ENCODE measurements at regions not wholly inside any gene's neighbourhood (a gene's known extent, or its start where the extent isn't known, plus 50 kb on each side); places are given as distances from the start of the nearest gene placed in this dataset.

DNA sequence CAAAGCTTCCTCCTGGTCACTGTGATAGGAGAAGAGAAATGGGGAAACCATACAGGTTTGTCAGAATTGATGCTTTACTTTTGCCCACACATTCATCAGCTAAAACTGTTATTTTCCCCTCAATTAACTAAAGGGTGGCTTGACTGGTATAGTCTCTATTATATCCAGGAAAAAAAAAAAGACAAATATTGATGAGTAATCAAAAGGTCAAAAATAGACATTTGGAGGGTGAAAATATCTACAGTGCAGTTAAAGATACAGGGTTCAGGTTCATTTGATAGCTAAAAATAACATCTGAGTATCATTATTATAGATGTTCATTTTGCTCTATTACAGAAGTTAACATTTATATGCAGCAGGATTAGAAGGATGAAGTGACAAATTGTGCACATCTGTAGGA, 577.6 kb upstream of the FAM98A start (continued):
- TF ChIP-seq, protein P1, sequence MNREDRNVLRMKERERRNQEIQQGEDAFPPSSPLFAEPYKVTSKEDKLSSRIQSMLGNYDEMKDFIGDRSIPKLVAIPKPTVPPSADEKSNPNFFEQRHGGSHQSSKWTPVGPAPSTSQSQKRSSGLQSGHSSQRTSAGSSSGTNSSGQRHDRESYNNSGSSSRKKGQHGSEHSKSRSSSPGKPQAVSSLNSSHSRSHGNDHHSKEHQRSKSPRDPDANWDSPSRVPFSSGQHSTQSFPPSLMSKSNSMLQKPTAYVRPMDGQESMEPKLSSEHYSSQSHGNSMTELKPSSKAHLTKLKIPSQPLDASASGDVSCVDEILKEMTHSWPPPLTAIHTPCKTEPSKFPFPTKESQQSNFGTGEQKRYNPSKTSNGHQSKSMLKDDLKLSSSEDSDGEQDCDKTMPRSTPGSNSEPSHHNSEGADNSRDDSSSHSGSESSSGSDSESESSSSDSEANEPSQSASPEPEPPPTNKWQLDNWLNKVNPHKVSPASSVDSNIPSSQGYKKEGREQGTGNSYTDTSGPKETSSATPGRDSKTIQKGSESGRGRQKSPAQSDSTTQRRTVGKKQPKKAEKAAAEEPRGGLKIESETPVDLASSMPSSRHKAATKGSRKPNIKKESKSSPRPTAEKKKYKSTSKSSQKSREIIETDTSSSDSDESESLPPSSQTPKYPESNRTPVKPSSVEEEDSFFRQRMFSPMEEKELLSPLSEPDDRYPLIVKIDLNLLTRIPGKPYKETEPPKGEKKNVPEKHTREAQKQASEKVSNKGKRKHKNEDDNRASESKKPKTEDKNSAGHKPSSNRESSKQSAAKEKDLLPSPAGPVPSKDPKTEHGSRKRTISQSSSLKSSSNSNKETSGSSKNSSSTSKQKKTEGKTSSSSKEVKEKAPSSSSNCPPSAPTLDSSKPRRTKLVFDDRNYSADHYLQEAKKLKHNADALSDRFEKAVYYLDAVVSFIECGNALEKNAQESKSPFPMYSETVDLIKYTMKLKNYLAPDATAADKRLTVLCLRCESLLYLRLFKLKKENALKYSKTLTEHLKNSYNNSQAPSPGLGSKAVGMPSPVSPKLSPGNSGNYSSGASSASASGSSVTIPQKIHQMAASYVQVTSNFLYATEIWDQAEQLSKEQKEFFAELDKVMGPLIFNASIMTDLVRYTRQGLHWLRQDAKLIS (CRISPR knock-in tag; IDR thresholded peaks at IDR 0.05; ENCODE audit: borderline replicate concordance): no peak
- no peak for TF ChIP-seq SOX15 (CRISPR knock-in tag; IDR thresholded peaks at IDR 0.05)
- no peak for TF ChIP-seq NFATC4 (CRISPR knock-in tag; IDR thresholded peaks at IDR 0.05)
- no peak for TF ChIP-seq ZNF219 (CRISPR knock-in tag; IDR thresholded peaks at IDR 0.05; ENCODE audit: borderline replicate concordance)
- TF ChIP-seq TP53 (CRISPR knock-in tag; IDR thresholded peaks at IDR 0.05): no peak
- TF ChIP-seq, protein P2, sequence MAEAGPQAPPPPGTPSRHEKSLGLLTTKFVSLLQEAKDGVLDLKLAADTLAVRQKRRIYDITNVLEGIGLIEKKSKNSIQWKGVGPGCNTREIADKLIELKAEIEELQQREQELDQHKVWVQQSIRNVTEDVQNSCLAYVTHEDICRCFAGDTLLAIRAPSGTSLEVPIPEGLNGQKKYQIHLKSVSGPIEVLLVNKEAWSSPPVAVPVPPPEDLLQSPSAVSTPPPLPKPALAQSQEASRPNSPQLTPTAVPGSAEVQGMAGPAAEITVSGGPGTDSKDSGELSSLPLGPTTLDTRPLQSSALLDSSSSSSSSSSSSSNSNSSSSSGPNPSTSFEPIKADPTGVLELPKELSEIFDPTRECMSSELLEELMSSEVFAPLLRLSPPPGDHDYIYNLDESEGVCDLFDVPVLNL (CRISPR knock-in tag; IDR thresholded peaks at IDR 0.05; ENCODE audit: borderline replicate concordance, low read depth): no peak
- TF ChIP-seq MYBL2 (CRISPR knock-in tag; IDR thresholded peaks at IDR 0.05): no peak
- TF ChIP-seq, protein P3, sequence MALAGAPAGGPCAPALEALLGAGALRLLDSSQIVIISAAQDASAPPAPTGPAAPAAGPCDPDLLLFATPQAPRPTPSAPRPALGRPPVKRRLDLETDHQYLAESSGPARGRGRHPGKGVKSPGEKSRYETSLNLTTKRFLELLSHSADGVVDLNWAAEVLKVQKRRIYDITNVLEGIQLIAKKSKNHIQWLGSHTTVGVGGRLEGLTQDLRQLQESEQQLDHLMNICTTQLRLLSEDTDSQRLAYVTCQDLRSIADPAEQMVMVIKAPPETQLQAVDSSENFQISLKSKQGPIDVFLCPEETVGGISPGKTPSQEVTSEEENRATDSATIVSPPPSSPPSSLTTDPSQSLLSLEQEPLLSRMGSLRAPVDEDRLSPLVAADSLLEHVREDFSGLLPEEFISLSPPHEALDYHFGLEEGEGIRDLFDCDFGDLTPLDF (CRISPR knock-in tag; IDR thresholded peaks at IDR 0.05): no peak
- no peak for TF ChIP-seq ZNF232 (CRISPR knock-in tag; IDR thresholded peaks at IDR 0.05)

DNA sequence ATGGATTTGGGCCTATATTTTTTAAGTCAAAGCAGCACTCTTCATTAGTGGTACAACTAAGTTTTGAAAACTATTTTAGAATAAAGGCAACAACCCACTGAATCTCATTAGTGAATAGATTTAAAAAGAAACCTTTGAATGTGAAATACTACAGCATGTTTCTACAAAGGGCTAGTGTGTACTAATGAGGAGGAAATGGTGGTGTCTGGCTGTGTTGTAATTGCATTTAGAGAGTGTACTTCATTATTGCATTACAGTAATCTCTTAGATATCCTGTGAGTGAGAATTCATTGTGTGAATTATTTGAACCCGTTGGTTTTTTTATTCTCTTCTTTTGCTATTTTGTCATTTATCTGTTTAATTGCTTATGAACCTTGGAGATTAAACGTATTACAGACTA, 575.4 kb upstream of the FAM98A start:
- H3K27ac Mint-ChIP-seq: no peak overlapping the region

More for the DNA sequence above, 575.4 kb upstream of the FAM98A start:
- TF ChIP-seq ZNF121 (CRISPR knock-in tag; IDR thresholded peaks at IDR 0.05): no peak
- TF ChIP-seq, protein P4, sequence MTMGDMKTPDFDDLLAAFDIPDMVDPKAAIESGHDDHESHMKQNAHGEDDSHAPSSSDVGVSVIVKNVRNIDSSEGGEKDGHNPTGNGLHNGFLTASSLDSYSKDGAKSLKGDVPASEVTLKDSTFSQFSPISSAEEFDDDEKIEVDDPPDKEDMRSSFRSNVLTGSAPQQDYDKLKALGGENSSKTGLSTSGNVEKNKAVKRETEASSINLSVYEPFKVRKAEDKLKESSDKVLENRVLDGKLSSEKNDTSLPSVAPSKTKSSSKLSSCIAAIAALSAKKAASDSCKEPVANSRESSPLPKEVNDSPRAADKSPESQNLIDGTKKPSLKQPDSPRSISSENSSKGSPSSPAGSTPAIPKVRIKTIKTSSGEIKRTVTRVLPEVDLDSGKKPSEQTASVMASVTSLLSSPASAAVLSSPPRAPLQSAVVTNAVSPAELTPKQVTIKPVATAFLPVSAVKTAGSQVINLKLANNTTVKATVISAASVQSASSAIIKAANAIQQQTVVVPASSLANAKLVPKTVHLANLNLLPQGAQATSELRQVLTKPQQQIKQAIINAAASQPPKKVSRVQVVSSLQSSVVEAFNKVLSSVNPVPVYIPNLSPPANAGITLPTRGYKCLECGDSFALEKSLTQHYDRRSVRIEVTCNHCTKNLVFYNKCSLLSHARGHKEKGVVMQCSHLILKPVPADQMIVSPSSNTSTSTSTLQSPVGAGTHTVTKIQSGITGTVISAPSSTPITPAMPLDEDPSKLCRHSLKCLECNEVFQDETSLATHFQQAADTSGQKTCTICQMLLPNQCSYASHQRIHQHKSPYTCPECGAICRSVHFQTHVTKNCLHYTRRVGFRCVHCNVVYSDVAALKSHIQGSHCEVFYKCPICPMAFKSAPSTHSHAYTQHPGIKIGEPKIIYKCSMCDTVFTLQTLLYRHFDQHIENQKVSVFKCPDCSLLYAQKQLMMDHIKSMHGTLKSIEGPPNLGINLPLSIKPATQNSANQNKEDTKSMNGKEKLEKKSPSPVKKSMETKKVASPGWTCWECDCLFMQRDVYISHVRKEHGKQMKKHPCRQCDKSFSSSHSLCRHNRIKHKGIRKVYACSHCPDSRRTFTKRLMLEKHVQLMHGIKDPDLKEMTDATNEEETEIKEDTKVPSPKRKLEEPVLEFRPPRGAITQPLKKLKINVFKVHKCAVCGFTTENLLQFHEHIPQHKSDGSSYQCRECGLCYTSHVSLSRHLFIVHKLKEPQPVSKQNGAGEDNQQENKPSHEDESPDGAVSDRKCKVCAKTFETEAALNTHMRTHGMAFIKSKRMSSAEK (CRISPR knock-in tag; IDR thresholded peaks at IDR 0.05; ENCODE audit: borderline replicate concordance): no peak
- TF ChIP-seq ESRRA (CRISPR knock-in tag; IDR thresholded peaks at IDR 0.05; ENCODE audit: borderline replicate concordance): no peak
- TF ChIP-seq TEAD4 (CRISPR knock-in tag; IDR thresholded peaks at IDR 0.05): no peak
- no peak for TF ChIP-seq SMAD3 (CRISPR knock-in tag; IDR thresholded peaks at IDR 0.05; ENCODE audit: borderline replicate concordance)
- no peak for TF ChIP-seq IRF2 (CRISPR knock-in tag; IDR thresholded peaks at IDR 0.05; ENCODE audit: borderline replicate concordance, low read depth)
- no peak for TF ChIP-seq JAZF1 (CRISPR knock-in tag; IDR thresholded peaks at IDR 0.05)
- TF ChIP-seq JUN (CRISPR knock-in tag; IDR thresholded peaks at IDR 0.05): no peak
- ChIA-PET CTCF (no interaction called here), POLR2A (no interaction called here)
- Mint-ChIP-seq H3K27me3 (ENCODE audit: low read depth) (no peaks in the 10 kb centered on the region), H3K4me3 (no peak overlapping the region), H3K4me1 (no peaks in the 10 kb centered on the region), H3K9me3 (peaks cover 23% of the 10 kb centered on the region), H3K36me3 (peaks cover 12% of the 10 kb centered on the region)
- ATAC-seq (no peak), DNase-seq (ENCODE audit: low spot score) (no peak)

Data from WTC11 (cell line).